BJ (cell line): ENCODE measurements at regions not wholly inside any gene's neighbourhood (a gene's known extent, or its start where the extent isn't known, plus 50 kb on each side); places are given as distances from the start of the nearest gene placed in this dataset.

Source experiments
- CTCF ChIA-PET: fragments of 350-600 bp; formaldehyde crosslinking; extraction: SDS; loops from one replicate; lab custom pipeline; 2021; ENCODE audit warnings: antibody characterized with exemption, inconsistent platforms; lab: Yijun Ruan, JAX
- POLR2A ChIA-PET: fragments of 300-600 bp; sonication (Branson Sonifier 250); formaldehyde crosslinking; extraction: SDS; loops from one replicate; lab custom pipeline; 2021; ENCODE audit warnings: antibody characterized with exemption; lab: Charles Lee
- DNase-seq: peaks from one replicate; pipeline ENCODE4 v3.0.0-alpha.2; 2011; ENCODE audit warnings: low read depth
- H3K27me3 ChIP-seq: 2 replicates; pipeline ENCODE4 v1.6.0; 2011; ENCODE audit warnings: low read length; ENCODE audit not compliant: control insufficient read depth, insufficient read depth
- H3K36me3 ChIP-seq: 2 replicates; pipeline ENCODE4 v1.5.1; 2011; ENCODE audit warnings: low read length; ENCODE audit not compliant: control insufficient read depth, insufficient read depth
- H3K4me3 ChIP-seq: 2 replicates; pipeline ENCODE4 v1.5.1; 2011; ENCODE audit warnings: low read depth, mild to moderate bottlenecking, control low read depth, low read length
- CTCF ChIP-seq: IDR thresholded peaks from 2 replicates; pipeline ENCODE4 v1.5.1; 2011; ENCODE audit warnings: low read depth, mild to moderate bottlenecking, control low read depth, inconsistent platforms, low read length, moderate library complexity; ENCODE audit not compliant: insufficient read depth

- Histone ChIP-seq H3K36me3 (no peaks in the 10 kb centered on the region), H3K4me3 (no peak overlapping the region), H3K27me3 (peaks cover 33% of the 10 kb centered on the region)
- POLR2A ChIA-PET = no interaction called here
- CTCF ChIA-PET = no interaction called here
- DNase-seq = no peak
- no peak for TF ChIP-seq CTCF
Measured at GRCh38 chr3:193996641-193997089, 139.3 kb upstream of the HES1 start.

GRCh38 chr3:193997228-193998122, 138.5 kb upstream of the HES1 start:
- Histone ChIP-seq H3K27me3 (peaks cover 34% of the 10 kb centered on the region), H3K36me3 (no peaks in the 10 kb centered on the region), H3K4me3 (no peak overlapping the region)
- DNase-seq = no peak
- TF ChIP-seq CTCF = no peak
- ChIA-PET CTCF (no interaction called here), POLR2A (no interaction called here)

GRCh38 chr3:193998123-193998448, 137.9 kb upstream of the HES1 start:
- no peak for DNase-seq
- TF ChIP-seq CTCF = no peak
- H3K4me3 ChIP-seq = no peak overlapping the region
- H3K27me3 ChIP-seq = peaks cover 30% of the 10 kb centered on the region
- no peaks in the 10 kb centered on the region for H3K36me3 ChIP-seq
- CTCF ChIA-PET = no interaction called here
- POLR2A ChIA-PET = no interaction called here

- ChIA-PET POLR2A (no interaction called here), CTCF (no interaction called here)
- Histone ChIP-seq H3K4me3 (no peak overlapping the region), H3K36me3 (no peaks in the 10 kb centered on the region), H3K27me3 (peaks cover 26% of the 10 kb centered on the region)
- TF ChIP-seq CTCF = no peak
- no peak for DNase-seq
Measured at GRCh38 chr3:193998628-193999195, 137.2 kb upstream of the HES1 start.

GRCh38 chr3:194000100-194000499, 135.8 kb upstream of the HES1 start:
- H3K27me3 ChIP-seq = peaks cover 26% of the 10 kb centered on the region
- no peak for TF ChIP-seq CTCF
- POLR2A ChIA-PET = interaction anchor here (0.6 kb wide), 1 partner anchor 275 kb away, joined by 3 read pairs; no protein-coding TSS in a partner anchor
- no peaks in the 10 kb centered on the region for H3K36me3 ChIP-seq
- CTCF ChIA-PET = no interaction called here
- DNase-seq = no peak
- no peak overlapping the region for H3K4me3 ChIP-seq
